Right lobe of liver (tissue), 6 donors: ENCODE measurements at regions not wholly inside any gene's neighbourhood (a gene's known extent, or its start where the extent isn't known, plus 50 kb on each side); places are given as distances from the start of the nearest gene placed in this dataset.

Experiments used
- ATAC-seq, 4 donors: fragments of 200-7000 bp; cut with Tn5 transposase; one replicate each; pipeline ENCODE4 v1.9.1; 2020; ENCODE audit warnings: mild to moderate bottlenecking in 4 of 4, moderate library complexity in 4 of 4
- DNase-seq, 3 donors: peaks; one replicate each; pipeline ENCODE4 v3.0.0-alpha.2; 2020
- H3K27ac ChIP-seq, 3 donors: fragments of 200-600 bp; one replicate each; pipeline ENCODE4 v1.8.0; 2022
- H3K27me3 ChIP-seq, 2 donors: fragments of 200-600 bp; one replicate each; pipeline ENCODE4 v1.8.0; 2022
- H3K36me3 ChIP-seq, 4 donors: fragments of 200-600 bp; sonication (generic) in 1 of 4; one replicate each; pipeline versions ENCODE4 v1.5.1 to v1.8.0; 2017 to 2022; ENCODE audit warnings: control low read depth in 1 of 4
- H3K4me1 ChIP-seq, 4 donors: fragments of 200-600 bp; sonication (generic) in 1 of 4; one replicate each; pipeline versions ENCODE4 v1.5.1 to v1.8.0; 2017 to 2022; ENCODE audit warnings: control low read depth in 1 of 4
- H3K4me3 ChIP-seq, 3 donors: fragments of 200-600 bp; one replicate each; pipeline ENCODE4 v1.8.0; 2022
- H3K9me3 ChIP-seq, 4 donors: fragments of 200-600 bp; sonication (generic) in 1 of 4; one replicate each; pipeline versions ENCODE4 v1.5.1 to v1.8.0; 2017 to 2022; ENCODE audit warnings: control low read depth in 1 of 4
- POLR2A ChIP-seq: fragments of 450-650 bp; IDR thresholded peaks from one replicate; pipeline ENCODE4 v1.6.1; 2017; ENCODE audit warnings: antibody characterized with exemption, mild to moderate bottlenecking
- WGBS: methylation state at CpG from one replicate; pipeline ENCODE4 v1.1.6; 2018; ENCODE audit warnings: low coverage, low lambda C conversion rate; ENCODE audit not compliant: insufficient coverage; ENCODE audit errors: missing lambda C conversion rate; 5-methylcytosine and 5-hydroxymethylcytosine counted together
- intact Hi-C, 2 donors: fragments of 100-400 bp; cut with DNase I; formaldehyde crosslinking; loops; one replicate each; pipeline versions ENCODE4 v1.11.2 to v1.14.1; 2022
- TF ChIP-seq, protein P1 (sequence below), 4 donors: fragments of 200-600 bp in 3 of 4; fragments of 450-650 bp in 1 of 4; IDR thresholded peaks; one replicate each; pipeline versions ENCODE4 v1.5.1 to v1.8.0; 2016 to 2022; ENCODE audit warnings: antibody characterized with exemption in 4 of 4, mild to moderate bottlenecking in 2 of 4
- donor health status: DM: no; HTN: yes; CAD: no.
- donor health status: DM: no; HTN: no; CAD: no.
- donor health status: DM: no; HTN: no; CAD: no.
- donor health status: DM: no; HTN: yes; CAD: no.
- donor health status: DM: no; HTN: yes; CAD: no.

DNA sequence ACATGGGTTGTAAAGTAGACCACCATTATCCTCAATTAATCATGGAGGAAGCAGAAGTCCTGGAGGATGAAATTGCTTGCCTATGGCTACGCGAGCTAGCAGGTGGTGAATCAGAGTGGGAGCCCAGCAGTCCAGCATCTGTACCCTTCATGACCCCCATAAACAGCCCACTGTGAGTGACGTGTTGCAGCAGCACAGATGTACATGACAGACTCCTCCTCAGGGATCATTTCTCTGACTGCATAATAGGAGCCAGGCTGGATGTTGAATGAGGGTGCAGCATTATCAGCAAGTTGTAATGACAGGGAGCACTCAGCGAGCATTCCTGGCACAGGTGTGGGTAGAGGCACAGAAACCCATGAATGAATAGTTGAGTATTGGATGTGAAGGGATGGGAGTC lies 339.3 kb downstream of the MYCN start:
- Histone ChIP-seq H3K4me3 (no peak overlapping the region), H3K9me3 (no peaks in the 10 kb centered on the region), H3K36me3 (no peaks in the 10 kb centered on the region), H3K27ac (no peak overlapping the region), H3K4me1 (no peaks in the 10 kb centered on the region), H3K27me3 (no peaks in the 10 kb centered on the region)
- intact Hi-C loops, result no loop called here
- TF ChIP-seq, protein P1, sequence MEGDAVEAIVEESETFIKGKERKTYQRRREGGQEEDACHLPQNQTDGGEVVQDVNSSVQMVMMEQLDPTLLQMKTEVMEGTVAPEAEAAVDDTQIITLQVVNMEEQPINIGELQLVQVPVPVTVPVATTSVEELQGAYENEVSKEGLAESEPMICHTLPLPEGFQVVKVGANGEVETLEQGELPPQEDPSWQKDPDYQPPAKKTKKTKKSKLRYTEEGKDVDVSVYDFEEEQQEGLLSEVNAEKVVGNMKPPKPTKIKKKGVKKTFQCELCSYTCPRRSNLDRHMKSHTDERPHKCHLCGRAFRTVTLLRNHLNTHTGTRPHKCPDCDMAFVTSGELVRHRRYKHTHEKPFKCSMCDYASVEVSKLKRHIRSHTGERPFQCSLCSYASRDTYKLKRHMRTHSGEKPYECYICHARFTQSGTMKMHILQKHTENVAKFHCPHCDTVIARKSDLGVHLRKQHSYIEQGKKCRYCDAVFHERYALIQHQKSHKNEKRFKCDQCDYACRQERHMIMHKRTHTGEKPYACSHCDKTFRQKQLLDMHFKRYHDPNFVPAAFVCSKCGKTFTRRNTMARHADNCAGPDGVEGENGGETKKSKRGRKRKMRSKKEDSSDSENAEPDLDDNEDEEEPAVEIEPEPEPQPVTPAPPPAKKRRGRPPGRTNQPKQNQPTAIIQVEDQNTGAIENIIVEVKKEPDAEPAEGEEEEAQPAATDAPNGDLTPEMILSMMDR (IDR thresholded peaks at IDR 0.05), result no peak
- no peak for TF ChIP-seq POLR2A
- DNase-seq (no peak), ATAC-seq (no peak)
- WGBS, result 75% methylated on average over 4 of the region's 4 CpGs

DNA sequence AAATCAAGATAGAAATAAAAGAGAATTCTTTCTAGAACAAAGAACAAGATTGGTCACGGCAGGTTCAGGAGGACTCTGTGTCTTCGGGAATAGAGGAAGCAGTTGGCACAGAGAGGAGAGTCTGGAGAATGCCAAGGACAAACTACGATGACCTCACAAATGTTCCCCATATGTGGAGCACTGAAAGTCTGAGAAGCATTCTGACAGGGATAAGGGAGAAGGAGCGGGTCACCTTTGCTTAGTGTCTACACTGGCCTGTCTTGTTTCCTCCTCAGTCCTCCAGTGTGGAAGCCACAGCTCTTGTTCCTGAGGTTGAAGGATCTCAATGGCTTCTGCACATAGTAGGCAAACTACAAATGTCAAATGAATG lies 338.8 kb downstream of the MYCN start:
- DNase-seq, result no peak
- no peaks in the 10 kb centered on the region for H3K9me3 ChIP-seq
- no peak for TF ChIP-seq POLR2A
- TF ChIP-seq, protein P1 (IDR thresholded peaks at IDR 0.05), result no peak
- no peak overlapping the region for H3K27ac ChIP-seq
- ATAC-seq, result no peak
- 98% methylated on average over 4 of the region's 4 CpGs for WGBS
- no peaks in the 10 kb centered on the region for H3K36me3 ChIP-seq
- H3K4me1 ChIP-seq, result no peaks in the 10 kb centered on the region
- H3K27me3 ChIP-seq, result no peaks in the 10 kb centered on the region
- H3K4me3 ChIP-seq, result no peak overlapping the region
- intact Hi-C loops, result no loop called here

DNA sequence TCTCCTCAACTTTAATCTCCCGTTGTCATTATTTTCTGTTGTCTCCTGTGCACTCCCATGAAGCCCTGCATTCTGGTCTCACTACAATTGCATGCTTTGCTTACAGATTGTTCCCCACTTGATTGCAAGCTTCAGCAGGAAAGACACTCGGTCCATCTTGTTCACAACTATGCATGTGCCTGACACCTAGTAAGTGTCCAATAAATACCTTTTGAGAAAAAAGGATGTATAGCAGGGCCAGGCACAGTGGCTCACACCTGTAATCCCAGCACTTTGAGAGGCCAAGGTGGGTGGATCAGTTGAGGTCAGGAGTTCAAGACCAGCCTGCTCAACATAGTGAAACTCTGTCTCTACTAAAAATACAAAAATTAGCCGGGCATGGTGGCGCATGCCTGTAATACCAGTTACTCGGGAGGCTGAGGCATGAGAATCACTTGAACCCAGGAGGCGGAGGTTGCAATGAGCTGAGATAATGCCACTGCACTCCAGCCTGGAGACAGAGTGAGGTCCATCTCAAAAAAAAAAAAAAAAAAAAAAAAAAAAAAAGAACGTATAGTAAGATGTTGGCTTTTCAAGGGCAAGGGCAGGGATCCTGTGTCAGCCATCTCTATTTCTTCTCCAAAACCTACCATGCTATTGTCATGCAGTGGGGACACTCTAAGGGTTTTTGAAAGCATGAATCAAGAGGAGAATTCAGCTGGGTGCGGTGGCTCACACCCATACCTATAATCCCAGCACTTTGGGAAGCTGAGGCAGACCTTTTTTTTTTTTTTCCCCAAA lies 338.3 kb downstream of the MYCN start:
- no peaks in the 10 kb centered on the region for H3K27me3 ChIP-seq
- H3K9me3 ChIP-seq, result no peaks in the 10 kb centered on the region
- H3K36me3 ChIP-seq, result no peaks in the 10 kb centered on the region
- 71% methylated on average over 5 of the region's 8 CpGs for WGBS
- TF ChIP-seq, protein P1 (IDR thresholded peaks at IDR 0.05), result no peak
- no peak for TF ChIP-seq POLR2A
- H3K27ac ChIP-seq, result no peak overlapping the region
- H3K4me1 ChIP-seq, result no peaks in the 10 kb centered on the region
- ATAC-seq, result no peak
- no peak for DNase-seq
- H3K4me3 ChIP-seq, result no peak overlapping the region
- intact Hi-C loops, result no loop called here

DNA sequence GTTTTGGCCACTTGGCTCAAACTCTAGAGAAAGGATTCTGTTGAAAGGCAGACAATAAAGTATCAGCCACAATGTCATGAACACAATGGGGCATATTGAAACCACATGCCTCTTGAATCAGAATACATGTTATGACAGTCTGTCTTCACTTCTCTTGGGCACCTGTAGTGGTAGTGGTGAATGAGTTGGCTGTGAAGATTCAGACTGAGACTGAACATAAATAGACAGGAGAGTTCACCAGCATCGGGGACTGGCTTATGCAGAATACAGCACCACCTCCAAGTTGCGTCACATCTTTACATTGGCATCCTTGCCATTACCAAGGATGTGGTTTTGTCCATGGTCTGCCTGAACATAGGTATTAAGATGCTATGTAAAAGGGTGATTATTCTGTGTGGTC lies 336.8 kb downstream of the MYCN start:
- H3K4me3 ChIP-seq, result no peak overlapping the region
- no peaks in the 10 kb centered on the region for H3K27me3 ChIP-seq
- no peak overlapping the region for H3K27ac ChIP-seq
- H3K36me3 ChIP-seq, result no peaks in the 10 kb centered on the region
- H3K4me1 ChIP-seq, result no peaks in the 10 kb centered on the region
- no CpG with 5 or more reads among the region's 2 CpGs for WGBS
- DNase-seq, result no peak
- H3K9me3 ChIP-seq, result no peaks in the 10 kb centered on the region
- no peak for TF ChIP-seq POLR2A
- TF ChIP-seq, protein P1 (IDR thresholded peaks at IDR 0.05), result no peak
- ATAC-seq, result no peak
- intact Hi-C loops, result no loop called here
